Fibroblast of mammary gland (primary cell): ENCODE measurements at regions not wholly inside any gene's neighbourhood (a gene's known extent, or its start where the extent isn't known, plus 50 kb on each side); places are given as distances from the start of the nearest gene placed in this dataset.

ENCODE experiments used
- DNase-seq: peaks from one replicate; pipeline ENCODE4 v3.0.0-alpha.2; 2010; ENCODE audit warnings: low read depth
- H3K4me3 ChIP-seq: 2 replicates; pipeline ENCODE4 v1.5.1; 2011; ENCODE audit warnings: low read depth, mild to moderate bottlenecking, low read length, moderate library complexity; ENCODE audit not compliant: control insufficient read depth
- TF ChIP-seq, protein P1 (sequence below): conservative IDR thresholded peaks from 2 replicates; pipeline ENCODE4 v1.5.1; 2011; ENCODE audit warnings: low read depth, low read length, inconsistent platforms; ENCODE audit not compliant: control insufficient read depth, insufficient read depth

DNA sequence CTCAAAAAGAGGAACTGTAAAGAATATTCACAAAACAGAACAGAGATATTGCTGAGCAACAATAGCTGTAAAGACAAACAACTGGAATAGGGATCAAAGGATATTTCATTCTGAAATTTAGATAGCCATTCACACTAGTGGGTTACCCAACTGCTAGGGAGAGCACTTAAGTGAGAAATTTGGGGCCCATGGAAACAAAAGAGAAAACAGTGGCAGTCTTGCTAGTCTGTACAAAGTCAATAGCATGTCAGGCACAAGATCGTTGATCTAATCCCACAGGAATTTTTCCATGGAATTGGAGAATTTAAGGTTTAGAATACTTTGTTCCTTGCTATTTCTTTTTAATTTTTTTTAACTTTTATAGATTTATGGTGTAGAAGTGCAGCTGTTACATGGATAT lies 467.0 kb downstream of the PCDH18 start:
- peak; percentile 6 for DNase-seq
- TF ChIP-seq, protein P1, sequence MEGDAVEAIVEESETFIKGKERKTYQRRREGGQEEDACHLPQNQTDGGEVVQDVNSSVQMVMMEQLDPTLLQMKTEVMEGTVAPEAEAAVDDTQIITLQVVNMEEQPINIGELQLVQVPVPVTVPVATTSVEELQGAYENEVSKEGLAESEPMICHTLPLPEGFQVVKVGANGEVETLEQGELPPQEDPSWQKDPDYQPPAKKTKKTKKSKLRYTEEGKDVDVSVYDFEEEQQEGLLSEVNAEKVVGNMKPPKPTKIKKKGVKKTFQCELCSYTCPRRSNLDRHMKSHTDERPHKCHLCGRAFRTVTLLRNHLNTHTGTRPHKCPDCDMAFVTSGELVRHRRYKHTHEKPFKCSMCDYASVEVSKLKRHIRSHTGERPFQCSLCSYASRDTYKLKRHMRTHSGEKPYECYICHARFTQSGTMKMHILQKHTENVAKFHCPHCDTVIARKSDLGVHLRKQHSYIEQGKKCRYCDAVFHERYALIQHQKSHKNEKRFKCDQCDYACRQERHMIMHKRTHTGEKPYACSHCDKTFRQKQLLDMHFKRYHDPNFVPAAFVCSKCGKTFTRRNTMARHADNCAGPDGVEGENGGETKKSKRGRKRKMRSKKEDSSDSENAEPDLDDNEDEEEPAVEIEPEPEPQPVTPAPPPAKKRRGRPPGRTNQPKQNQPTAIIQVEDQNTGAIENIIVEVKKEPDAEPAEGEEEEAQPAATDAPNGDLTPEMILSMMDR: no peak
- no peak overlapping the region for H3K4me3 ChIP-seq

DNA sequence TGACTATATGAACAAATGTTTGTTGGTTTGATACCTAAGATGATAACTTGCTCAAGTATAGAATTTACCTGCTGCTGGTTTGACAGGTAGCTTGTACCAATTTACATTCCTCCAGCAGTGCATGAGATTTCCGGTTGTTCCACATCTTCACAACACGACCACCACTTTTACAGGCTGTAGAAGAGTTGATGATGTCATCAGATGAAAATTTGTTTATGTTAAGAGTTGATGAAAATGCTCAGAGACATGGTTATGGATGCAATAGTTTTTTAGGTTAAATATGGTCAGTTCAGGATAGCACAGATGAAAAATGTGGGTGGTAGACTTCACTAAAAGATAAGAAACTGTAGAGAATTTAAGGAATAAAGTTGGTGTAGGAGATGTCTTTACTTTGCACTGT lies 468.3 kb downstream of the PCDH18 start:
- TF ChIP-seq, protein P1: no peak

DNA sequence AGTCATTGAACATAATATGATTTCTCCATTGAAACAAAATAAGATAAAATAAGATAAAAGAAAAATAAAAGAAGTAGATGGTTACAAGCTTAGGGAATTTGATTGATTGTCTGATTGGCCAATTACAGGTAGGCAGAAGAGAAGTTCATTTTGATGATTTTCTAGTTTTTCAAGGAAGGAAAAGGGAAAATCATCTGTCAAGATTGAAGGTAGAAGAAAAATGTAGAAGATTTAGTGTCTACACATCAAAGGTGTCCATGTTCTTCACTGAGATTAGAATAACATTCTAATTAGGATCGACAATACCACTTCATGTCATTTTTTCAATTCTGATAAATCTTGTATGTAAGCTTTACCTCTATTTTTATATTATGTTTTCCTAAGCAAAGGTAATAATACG lies 489.1 kb downstream of the PCDH18 start:
- no peak overlapping the region for H3K4me3 ChIP-seq
- TF ChIP-seq, protein P1: no peak
- no peak for DNase-seq

More for the DNA sequence above, 468.3 kb downstream of the PCDH18 start:
- H3K4me3 ChIP-seq: no peak overlapping the region
- no peak for DNase-seq

DNA sequence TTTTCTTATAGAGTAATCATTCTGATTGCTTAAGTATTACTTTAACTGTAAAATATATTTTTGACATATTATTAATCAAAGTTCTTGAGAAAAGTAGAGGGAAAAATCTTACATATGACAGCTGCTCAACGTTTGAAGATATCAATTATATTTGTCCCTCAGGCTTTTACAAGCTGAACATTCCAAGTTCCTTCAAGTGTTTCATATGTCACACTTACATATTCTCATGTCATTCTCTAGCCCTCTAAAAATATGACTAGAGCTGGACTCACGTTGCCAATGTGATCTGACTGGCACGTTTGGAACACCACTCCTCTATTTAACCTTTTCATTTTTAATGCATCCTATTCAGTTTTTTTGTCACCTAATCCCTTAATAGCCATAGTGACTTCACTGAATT lies 492.9 kb downstream of the PCDH18 start:
- no peak overlapping the region for H3K4me3 ChIP-seq
- TF ChIP-seq, protein P1: no peak
- no peak for DNase-seq

DNA sequence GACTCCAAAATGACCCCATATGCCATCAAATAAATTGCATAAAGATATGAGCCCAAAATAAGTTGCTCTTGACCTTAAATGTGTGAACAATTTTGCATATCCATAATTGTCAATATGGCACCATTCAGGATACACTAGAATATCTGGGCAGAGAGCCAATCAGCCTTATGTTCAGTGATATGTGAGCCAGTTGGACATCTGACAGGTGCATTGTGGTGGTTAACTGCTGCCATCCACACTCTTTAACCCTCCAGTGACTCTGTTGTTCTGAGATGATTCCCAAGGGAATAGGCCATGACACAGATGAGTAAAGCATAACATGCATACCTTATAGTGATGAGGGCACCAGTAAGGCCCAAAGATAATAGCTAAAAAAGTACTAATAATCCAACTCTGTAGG lies 500.1 kb downstream of the PCDH18 start:
- H3K4me3 ChIP-seq: no peak overlapping the region
- TF ChIP-seq, protein P1: no peak
- peak; percentile 5 for DNase-seq

DNA sequence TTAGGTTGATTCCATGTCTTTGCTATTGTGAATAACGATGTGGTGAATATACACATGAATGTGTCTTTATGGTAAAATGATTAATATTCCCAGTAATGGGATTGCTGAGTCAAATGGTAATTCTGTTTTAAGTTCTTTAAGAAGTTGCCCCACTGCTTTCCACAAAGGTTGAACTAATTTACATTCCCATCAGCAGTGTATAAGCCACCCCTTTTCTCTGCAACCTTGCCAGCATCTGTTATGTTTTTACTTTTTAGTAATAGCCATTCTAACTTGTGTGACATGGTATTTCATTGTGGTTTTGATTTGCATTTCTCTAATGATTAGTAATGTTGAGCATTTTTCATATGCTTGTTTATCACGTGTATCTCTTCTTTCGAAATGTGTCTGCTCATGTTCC lies 503.3 kb downstream of the PCDH18 start:
- DNase-seq: peak; percentile 29
- TF ChIP-seq, protein P1: no peak
- no peak overlapping the region for H3K4me3 ChIP-seq

DNA sequence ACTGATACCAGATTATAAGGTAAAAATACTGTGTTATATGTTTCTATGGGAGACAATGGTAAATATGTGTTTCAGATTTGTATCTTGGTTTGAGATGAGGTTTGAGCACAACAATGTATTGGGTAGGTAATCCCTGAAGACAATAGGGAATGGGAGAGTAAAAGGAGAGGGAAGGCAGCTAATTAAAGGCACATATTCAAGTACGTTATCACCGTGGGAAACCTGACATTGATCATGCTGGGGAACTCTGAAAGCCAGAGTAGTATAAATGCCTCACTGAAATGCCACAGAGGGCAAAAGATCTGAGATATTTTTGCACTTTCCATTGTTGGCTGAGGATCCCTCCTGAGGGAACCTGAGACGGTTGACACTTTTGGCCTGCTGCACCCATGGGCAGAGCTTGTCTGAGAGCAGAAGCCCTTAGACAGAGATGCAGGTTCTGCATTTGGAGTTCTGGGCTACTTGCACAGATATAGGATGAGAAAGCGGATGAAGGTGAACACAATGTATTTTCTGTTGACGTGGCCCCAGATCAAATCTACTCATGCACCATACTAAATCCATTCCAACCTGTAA lies 506.7 kb downstream of the PCDH18 start:
- no peak overlapping the region for H3K4me3 ChIP-seq
- TF ChIP-seq, protein P1: no peak
- no peak for DNase-seq
